Testis (tissue), 2 donors: ENCODE measurements at regions not wholly inside any gene's neighbourhood (a gene's known extent, or its start where the extent isn't known, plus 50 kb on each side); places are given as distances from the start of the nearest gene placed in this dataset.
A peak's percentile ranks its signal among the peaks of the same experiment; 100 is the strongest.

Experiments
- DNase-seq: peaks from one replicate; pipeline ENCODE4 v3.0.0-alpha.2; 2019
- H3K27ac ChIP-seq, 2 donors: fragments of 200-600 bp; sonication (generic); one replicate each; pipeline ENCODE4 v1.5.1; 2019
- H3K27me3 ChIP-seq: fragments of 200-600 bp; sonication (generic); one replicate; pipeline ENCODE4 v1.5.1; 2019
- H3K36me3 ChIP-seq: fragments of 200-600 bp; sonication (generic); one replicate; pipeline ENCODE4 v1.5.1; 2017; ENCODE audit warnings: low read depth; ENCODE audit errors: missing control alignments
- H3K4me1 ChIP-seq: fragments of 200-600 bp; sonication (generic); one replicate; pipeline ENCODE4 v1.5.1; 2019
- H3K4me3 ChIP-seq, 2 donors: fragments of 200-600 bp; sonication (generic); one replicate each; pipeline ENCODE4 v1.5.1; 2017 to 2019
- H3K9me3 ChIP-seq: fragments of 200-600 bp; sonication (generic); one replicate; pipeline ENCODE4 v1.5.1; 2017
- CTCF ChIP-seq, 3 experiments: fragments of 450-650 bp in 2 of 3; fragments of 200-600 bp in 1 of 3; sonication (generic) in 1 of 3; IDR thresholded peaks; one replicate each; pipeline ENCODE4 v1.5.1; 2016 to 2019; ENCODE audit warnings: antibody characterized with exemption in 3 of 3, mild to moderate bottlenecking in 2 of 3, moderate library complexity in 1 of 3
- POLR2A ChIP-seq: fragments of 450-650 bp; IDR thresholded peaks from one replicate; pipeline ENCODE4 v1.6.1; 2017; ENCODE audit warnings: antibody characterized with exemption, mild to moderate bottlenecking, moderate library complexity
- WGBS, 2 donors: methylation state at CpG; one replicate each; pipeline ENCODE4 v1.1.5; 2018; 5-methylcytosine and 5-hydroxymethylcytosine counted together
- intact Hi-C: fragments of 100-400 bp; cut with DNase I; formaldehyde crosslinking; loops from one replicate; pipeline ENCODE4 v1.15.1; 2023; ENCODE audit warnings: low total_unique reads

- Histone ChIP-seq H3K27me3 (no peaks in the 10 kb centered on the region), H3K4me1 (no peaks in the 10 kb centered on the region), H3K27ac (no peak overlapping the region), H3K4me3 (no peak overlapping the region), H3K9me3 (no peaks in the 10 kb centered on the region), H3K36me3 (no peaks in the 10 kb centered on the region)
- intact Hi-C loops = no loop called here
- no peak for DNase-seq
- 91 to 95% methylated on average over 2 of the region's 2 CpGs for WGBS, 2 donors
- TF ChIP-seq POLR2A = no peak
- TF ChIP-seq CTCF (IDR thresholded peaks at IDR 0.05) = no peak
Observed at GRCh38 chr3:61311044-61311443, 59.8 kb upstream of the FHIT start.

GRCh38 chr3:61315871-61316270 is 64.6 kb upstream of the FHIT start:
- peak; percentile 40 for DNase-seq
- WGBS, 2 donors = 57 to 62% methylated on average over 3 of the region's 3 CpGs
- no peak overlapping the region for H3K4me3 ChIP-seq
- H3K27me3 ChIP-seq = no peaks in the 10 kb centered on the region
- TF ChIP-seq POLR2A (no peak), CTCF (IDR thresholded peaks at IDR 0.05) (no peak)
- H3K27ac ChIP-seq = no peak overlapping the region
- intact Hi-C loops = no loop called here
- H3K9me3 ChIP-seq = no peaks in the 10 kb centered on the region
- no peaks in the 10 kb centered on the region for H3K4me1 ChIP-seq
- H3K36me3 ChIP-seq = no peaks in the 10 kb centered on the region

- DNase-seq = no peak
- Histone ChIP-seq H3K4me3 (no peak overlapping the region), H3K36me3 (no peaks in the 10 kb centered on the region), H3K9me3 (no peaks in the 10 kb centered on the region), H3K4me1 (no peaks in the 10 kb centered on the region), H3K27me3 (no peaks in the 10 kb centered on the region), H3K27ac (no peak overlapping the region)
- no peak for TF ChIP-seq POLR2A
- intact Hi-C loops = no loop called here
- WGBS, 2 donors = 72 to 80% methylated on average over 3 of the region's 3 CpGs
Observed at GRCh38 chr3:61323094-61323493, 71.8 kb upstream of the FHIT start.

GRCh38 chr3:61331929-61332552 is 80.8 kb upstream of the FHIT start:
- Histone ChIP-seq H3K9me3 (no peaks in the 10 kb centered on the region), H3K4me1 (no peaks in the 10 kb centered on the region), H3K4me3 (no peak overlapping the region), H3K27me3 (no peaks in the 10 kb centered on the region), H3K27ac (no peak overlapping the region), H3K36me3 (no peaks in the 10 kb centered on the region)
- TF ChIP-seq POLR2A = no peak
- DNase-seq = no peak
- 90 to 97% methylated on average over 5 of the region's 5 CpGs for WGBS, 2 donors
- intact Hi-C loops = no loop called here

GRCh38 chr3:61333192-61333961 is 82.1 kb upstream of the FHIT start:
- intact Hi-C loops = no loop called here
- H3K27me3 ChIP-seq = no peaks in the 10 kb centered on the region
- no peak overlapping the region for H3K27ac ChIP-seq
- no peaks in the 10 kb centered on the region for H3K4me1 ChIP-seq
- no peaks in the 10 kb centered on the region for H3K36me3 ChIP-seq
- no peaks in the 10 kb centered on the region for H3K9me3 ChIP-seq
- DNase-seq = no peak
- TF ChIP-seq POLR2A = no peak
- TF ChIP-seq CTCF (IDR thresholded peaks at IDR 0.05) = no peak
- WGBS, 2 donors = 87 to 89% methylated on average over 7 of the region's 7 CpGs
- no peak overlapping the region for H3K4me3 ChIP-seq
